Choroid plexus epithelial cell (primary cell): ENCODE measurements at regions not wholly inside any gene's neighbourhood (a gene's known extent, or its start where the extent isn't known, plus 50 kb on each side); places are given as distances from the start of the nearest gene placed in this dataset.
A peak's percentile ranks its signal among the peaks of the same experiment; 100 is the strongest.

Source experiments
- DNase-seq: peaks from one replicate; pipeline ENCODE4 v3.0.0-alpha.2; 2010; ENCODE audit warnings: low read depth
- H3K4me3 ChIP-seq: 2 replicates; pipeline ENCODE4 v1.5.1; 2011; ENCODE audit warnings: low read depth, mild to moderate bottlenecking, control low read depth, low read length, moderate library complexity
- CTCF ChIP-seq: conservative IDR thresholded peaks from 2 replicates; pipeline ENCODE4 v1.5.1; 2011; ENCODE audit warnings: low read depth, mild to moderate bottlenecking, control low read depth, inconsistent platforms, low read length, moderate library complexity

GRCh38 chr10:127813290-127813689 lies 76.3 kb downstream of the FOXI2 start:
- DNase-seq: peak; percentile 9
- H3K4me3 ChIP-seq: no peak overlapping the region
- peak; percentile 21 for TF ChIP-seq CTCF

- no peak overlapping the region for H3K4me3 ChIP-seq
- TF ChIP-seq CTCF: peak; percentile 36
- DNase-seq: peak; percentile 11
Observed at GRCh38 chr10:127815147-127815546, 77.6 kb downstream of the CLRN3 start.

GRCh38 chr10:127824826-127825225 lies 67.9 kb downstream of the CLRN3 start:
- no peak for TF ChIP-seq CTCF
- DNase-seq: no peak
- H3K4me3 ChIP-seq: no peak overlapping the region

- no peak for TF ChIP-seq CTCF
- no peak for DNase-seq
- no peak overlapping the region for H3K4me3 ChIP-seq
Observed at GRCh38 chr10:127826154-127826725, 66.5 kb downstream of the CLRN3 start.

GRCh38 chr10:127827354-127828140 lies 65.2 kb downstream of the CLRN3 start:
- no peak overlapping the region for H3K4me3 ChIP-seq
- no peak for DNase-seq
- TF ChIP-seq CTCF: no peak
